IMR-90 (cell line): ENCODE measurements at regions not wholly inside any gene's neighbourhood (a gene's known extent, or its start where the extent isn't known, plus 50 kb on each side); places are given as distances from the start of the nearest gene placed in this dataset.

Source experiments
- ATAC-seq: fragments of 200-7000 bp; cut with Tn5 transposase; 2 replicates; pipeline ENCODE4 v1.9.1; 2020; ENCODE audit warnings: low read depth, mild to moderate bottlenecking, moderate library complexity
- BruUV-seq: library from RNA; stranded (reverse); fragments of 400-500 nt; replicated peaks from 2 replicates; lab custom pipeline; 2021; lab: Mats Ljungman, UMichigan
- CTCF ChIA-PET: fragments of 300-600 bp; formaldehyde crosslinking; extraction: SDS; loops from one replicate; lab custom pipeline; 2021; ENCODE audit warnings: antibody characterized with exemption; lab: Yijun Ruan, JAX
- POLR2A ChIA-PET: fragments of 300-600 bp; sonication (Branson Sonifier 250); formaldehyde crosslinking; loops from one replicate; lab custom pipeline; 2022; ENCODE audit warnings: antibody characterized with exemption; ENCODE audit not compliant: unreplicated experiment; lab: Charles Lee
- DNase-seq: peaks from one replicate; pipeline ENCODE4 v3.0.0; 2013
- H2AFZ ChIP-seq: replicated peaks from 2 replicates; pipeline ENCODE3; 2013; ENCODE audit warnings: low read length, mild to moderate bottlenecking; ENCODE audit not compliant: poor library complexity
- H2AK5ac ChIP-seq: 2 replicates; pipeline ENCODE4 v1.6.1; 2013; ENCODE audit warnings: low read depth, low read length, inconsistent platforms
- H2AK9ac ChIP-seq: replicated peaks from 2 replicates; pipeline ENCODE3; 2013; ENCODE audit warnings: mild to moderate bottlenecking, low read depth, low read length, moderate library complexity; ENCODE audit not compliant: poor library complexity
- H2BK120ac ChIP-seq: 2 replicates; pipeline ENCODE4 v1.6.1; 2013; ENCODE audit warnings: low read depth, low read length, inconsistent platforms
- H2BK15ac ChIP-seq: 3 replicates; pipeline ENCODE4 v1.6.1; 2013; ENCODE audit warnings: low read depth, low read length, inconsistent platforms
- H2BK20ac ChIP-seq: 2 replicates; pipeline ENCODE4 v1.6.1; 2013; ENCODE audit warnings: low read depth, mild to moderate bottlenecking, inconsistent platforms, low read length, moderate library complexity
- H2BK5ac ChIP-seq: 2 replicates; pipeline ENCODE4 v1.6.1; 2013; ENCODE audit warnings: mild to moderate bottlenecking, low read depth, low read length, inconsistent platforms; ENCODE audit not compliant: poor library complexity, severe bottlenecking
- H3K14ac ChIP-seq: replicated peaks from 2 replicates; pipeline ENCODE4 v1.6.1; 2013; ENCODE audit warnings: low read depth, low read length, inconsistent platforms
- H3K18ac ChIP-seq: 2 replicates; pipeline ENCODE4 v1.6.1; 2013; ENCODE audit warnings: low read depth, low read length, control low read depth
- H3K23ac ChIP-seq: 2 replicates; pipeline ENCODE4 v1.6.1; 2013; ENCODE audit warnings: low read depth, low read length, inconsistent platforms
- H3K27ac ChIP-seq: 2 replicates; pipeline ENCODE4 v1.5.1; 2013; ENCODE audit warnings: mild to moderate bottlenecking, control low read depth, low read length; ENCODE audit not compliant: insufficient read depth
- H3K27me3 ChIP-seq: 2 replicates; pipeline ENCODE4 v1.6.1; 2013; ENCODE audit warnings: low read length; ENCODE audit not compliant: control insufficient read depth, insufficient read depth
- H3K36me3 ChIP-seq: 2 replicates; pipeline ENCODE4 v1.6.1; 2013; ENCODE audit warnings: low read length, mixed read lengths; ENCODE audit not compliant: control insufficient read depth, insufficient read depth
- H3K4ac ChIP-seq: 2 replicates; pipeline ENCODE4 v1.6.1; 2013; ENCODE audit warnings: low read depth, low read length, inconsistent platforms
- H3K4me1 ChIP-seq: 2 replicates; pipeline ENCODE4 v1.6.1; 2013; ENCODE audit warnings: low read length, mixed read lengths; ENCODE audit not compliant: control insufficient read depth, insufficient read depth
- H3K4me2 ChIP-seq: 2 replicates; pipeline ENCODE4 v1.6.1; 2013; ENCODE audit warnings: low read depth, mild to moderate bottlenecking, control low read depth, low read length, moderate library complexity
- H3K4me3 ChIP-seq: 2 replicates; pipeline ENCODE4 v1.5.1; 2013; ENCODE audit warnings: low read depth, mild to moderate bottlenecking, control low read depth, low read length, moderate library complexity; ENCODE audit not compliant: insufficient read depth
- H3K56ac ChIP-seq: 2 replicates; pipeline ENCODE4 v1.6.1; 2013; ENCODE audit warnings: low read length, inconsistent platforms; ENCODE audit not compliant: insufficient read depth; ENCODE audit errors: extremely low read depth
- H3K79me1 ChIP-seq, 2 experiments: 2 replicates each; pipeline ENCODE4 v1.6.1; 2013; ENCODE audit warnings: low read length in 2 of 2, inconsistent platforms in 1 of 2, low read depth in 1 of 2
- H3K9ac ChIP-seq: 2 replicates; pipeline ENCODE4 v1.6.1; 2013; ENCODE audit warnings: low read depth, low read length, control low read depth
- H3K9me1 ChIP-seq: 2 replicates; pipeline ENCODE4 v1.6.1; 2013; ENCODE audit warnings: low read length, inconsistent platforms; ENCODE audit not compliant: insufficient read depth
- H3K9me3 ChIP-seq: 2 replicates; pipeline ENCODE4 v1.6.1; 2013; ENCODE audit warnings: low read length; ENCODE audit not compliant: control insufficient read depth, insufficient read depth
- H4K20me1 ChIP-seq: 2 replicates; pipeline ENCODE4 v1.6.1; 2013; ENCODE audit warnings: low read length, inconsistent platforms; ENCODE audit not compliant: insufficient read depth
- H4K5ac ChIP-seq: 2 replicates; pipeline ENCODE4 v1.6.1; 2013; ENCODE audit warnings: mild to moderate bottlenecking, low read depth, low read length, control low read depth
- H4K8ac ChIP-seq, 2 experiments: 2 replicates each; pipeline ENCODE4 v1.6.1; 2013; ENCODE audit warnings: low read depth in 2 of 2, low read length in 2 of 2, control low read depth in 1 of 2, inconsistent platforms in 1 of 2
- H4K91ac ChIP-seq: 2 replicates; pipeline ENCODE4 v1.6.1; 2013; ENCODE audit warnings: low read depth, low read length, inconsistent platforms; ENCODE audit not compliant: insufficient read depth
- CEBPB ChIP-seq: IDR thresholded peaks from 2 replicates; pipeline ENCODE4 v1.6.1; 2012; ENCODE audit warnings: low read depth, low read length, improper control_type of control experiment
- FOS ChIP-seq: fragments of 150-350 bp; IDR thresholded peaks from 2 replicates; pipeline ENCODE4 v1.6.1; 2016; ENCODE audit warnings: low read depth, low read length
- MAFK ChIP-seq: IDR thresholded peaks from 2 replicates; pipeline ENCODE4 v1.6.1; 2012; ENCODE audit warnings: low read depth, low read length, improper control_type of control experiment
- MAZ ChIP-seq: IDR thresholded peaks from 2 replicates; pipeline ENCODE4 v1.6.1; 2012; ENCODE audit warnings: low read depth, mild to moderate bottlenecking, low read length, improper control_type of control experiment, moderate library complexity, borderline replicate concordance
- NFE2L2 ChIP-seq: fragments of 150-350 bp; IDR thresholded peaks from 2 replicates; pipeline ENCODE4 v1.6.1; 2016; ENCODE audit warnings: low read depth, mild to moderate bottlenecking, low read length
- RAD21 ChIP-seq: IDR thresholded peaks from 2 replicates; pipeline ENCODE4 v1.6.1; 2012; ENCODE audit warnings: low read length, improper control_type of control experiment
- SMC3 ChIP-seq: fragments of 150-350 bp; IDR thresholded peaks from 2 replicates; pipeline ENCODE4 v1.6.1; 2016; ENCODE audit warnings: low read depth, mild to moderate bottlenecking, antibody characterized with exemption, low read length, moderate library complexity
- WGBS, 2 experiments: methylation state at CpG; one replicate each; pipeline versions ENCODE4 v1.1.5 to v1.1.7; 2013; ENCODE audit warnings: missing lambda C conversion rate in 2 of 2; ENCODE audit not compliant: insufficient read length in 1 of 2; ENCODE audit errors: extremely low coverage in 2 of 2; 5-methylcytosine and 5-hydroxymethylcytosine counted together
- dilution Hi-C: fragments of 300-500 bp; cut with HindIII; formaldehyde crosslinking; loops from one replicate; pipeline ENCODE4 v1.14.3; 2018; ENCODE audit warnings: low sequenced_read_pairs; ENCODE audit not compliant: unreplicated experiment
- in situ Hi-C: fragments of 300-500 bp; cut with MboI; formaldehyde crosslinking; loops from 3 replicates; pipeline ENCODE4 v1.14.3; 2019; ENCODE audit warnings: low sequenced_read_pairs, inconsistent platforms, mixed read lengths
- intact Hi-C: fragments of 100-400 bp; cut with micrococcal nuclease; formaldehyde crosslinking; loops from 2 replicates; pipeline ENCODE4 v1.10.0; 2022

- POLR2A ChIA-PET: no interaction called here
- Histone ChIP-seq H3K56ac (no peak overlapping the region), H3K4ac (no peak overlapping the region), H3K9ac (no peak overlapping the region), H3K27ac (no peak overlapping the region), H2AK9ac (no peak overlapping the region), H4K20me1 (no peaks in the 10 kb centered on the region), H3K14ac (no peak overlapping the region), H2AK5ac (no peak overlapping the region), H3K9me3 (no peaks in the 10 kb centered on the region), H2BK15ac (no peak overlapping the region), H4K5ac (no peak overlapping the region), H3K9me1 (no peaks in the 10 kb centered on the region), H3K4me2 (no peak overlapping the region), H2AFZ (no peak overlapping the region), H2BK5ac (no peak overlapping the region), H3K27me3 (no peaks in the 10 kb centered on the region), H3K4me3 (no peak overlapping the region), H3K79me1 (no peaks in the 10 kb centered on the region), H4K91ac (no peak overlapping the region), H2BK20ac (no peak overlapping the region), H2BK120ac (no peak overlapping the region), H3K4me1 (no peaks in the 10 kb centered on the region), H3K18ac (no peak overlapping the region), H4K8ac (no peak overlapping the region), H3K36me3 (no peaks in the 10 kb centered on the region), H3K23ac (no peak overlapping the region)
- dilution Hi-C loops: no loop called here
- no CpG with 5 or more reads among the region's 2 CpGs for WGBS, 2 experiments
- DNase-seq: no peak
- CTCF ChIA-PET: no interaction called here
- in situ Hi-C loops: no loop called here
- intact Hi-C loops: no loop called here
- no TSS peak for BruUV-seq
- ATAC-seq: no peak
- TF ChIP-seq SMC3 (no peak), RAD21 (no peak), MAZ (no peak), FOS (no peak), MAFK (no peak), CEBPB (no peak), NFE2L2 (no peak)
Measured at GRCh38 chr6:48412656-48413055, 301.7 kb upstream of the PTCHD4 start.
